ENCODE measurements at regions not wholly inside any gene's neighbourhood (a gene's known extent, or its start where the extent isn't known, plus 50 kb on each side); places are given as distances from the start of the nearest gene placed in this dataset.

DNA sequence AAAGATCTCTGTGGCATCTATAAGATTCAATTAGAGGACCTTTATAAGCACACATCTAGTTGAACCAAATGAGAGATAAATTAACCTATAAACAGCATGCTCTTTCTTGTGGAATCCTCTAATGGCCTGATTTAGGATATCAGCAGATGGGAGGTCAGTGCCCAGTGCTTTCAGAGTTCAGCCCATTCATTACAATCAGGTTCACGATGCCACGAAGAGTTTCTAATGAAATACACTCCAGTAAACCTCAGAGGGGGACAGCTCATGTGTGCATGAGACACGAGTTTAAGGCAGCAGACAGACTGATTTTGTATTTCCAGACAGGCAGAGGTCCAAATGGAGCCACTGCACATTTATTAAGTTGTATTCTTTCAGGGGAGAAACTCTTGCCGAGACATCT, 544.4 kb upstream of the PKN2 start:
- TF ChIP-seq, protein P1, sequence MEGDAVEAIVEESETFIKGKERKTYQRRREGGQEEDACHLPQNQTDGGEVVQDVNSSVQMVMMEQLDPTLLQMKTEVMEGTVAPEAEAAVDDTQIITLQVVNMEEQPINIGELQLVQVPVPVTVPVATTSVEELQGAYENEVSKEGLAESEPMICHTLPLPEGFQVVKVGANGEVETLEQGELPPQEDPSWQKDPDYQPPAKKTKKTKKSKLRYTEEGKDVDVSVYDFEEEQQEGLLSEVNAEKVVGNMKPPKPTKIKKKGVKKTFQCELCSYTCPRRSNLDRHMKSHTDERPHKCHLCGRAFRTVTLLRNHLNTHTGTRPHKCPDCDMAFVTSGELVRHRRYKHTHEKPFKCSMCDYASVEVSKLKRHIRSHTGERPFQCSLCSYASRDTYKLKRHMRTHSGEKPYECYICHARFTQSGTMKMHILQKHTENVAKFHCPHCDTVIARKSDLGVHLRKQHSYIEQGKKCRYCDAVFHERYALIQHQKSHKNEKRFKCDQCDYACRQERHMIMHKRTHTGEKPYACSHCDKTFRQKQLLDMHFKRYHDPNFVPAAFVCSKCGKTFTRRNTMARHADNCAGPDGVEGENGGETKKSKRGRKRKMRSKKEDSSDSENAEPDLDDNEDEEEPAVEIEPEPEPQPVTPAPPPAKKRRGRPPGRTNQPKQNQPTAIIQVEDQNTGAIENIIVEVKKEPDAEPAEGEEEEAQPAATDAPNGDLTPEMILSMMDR (conservative IDR thresholded peaks at IDR 0.05; ENCODE audit: low read length) = no peak
- TF ChIP-seq EZH2phosphoT487 (IDR thresholded peaks at IDR 0.05; ENCODE audit: borderline replicate concordance, low read depth, low read length) = no peak

Data from OCI-LY7 (cell line).